NCI-H345 treated with DMSO at 0.1 percent for 48 hours (cell line): ENCODE measurements at regions not wholly inside any gene's neighbourhood (a gene's known extent, or its start where the extent isn't known, plus 50 kb on each side); places are given as distances from the start of the nearest gene placed in this dataset.

Experiments
- DNase-seq: peaks from one replicate; lab custom pipeline; 2025; ENCODE audit not compliant: unreplicated experiment; lab: John Stamatoyannopoulos, UW

DNA sequence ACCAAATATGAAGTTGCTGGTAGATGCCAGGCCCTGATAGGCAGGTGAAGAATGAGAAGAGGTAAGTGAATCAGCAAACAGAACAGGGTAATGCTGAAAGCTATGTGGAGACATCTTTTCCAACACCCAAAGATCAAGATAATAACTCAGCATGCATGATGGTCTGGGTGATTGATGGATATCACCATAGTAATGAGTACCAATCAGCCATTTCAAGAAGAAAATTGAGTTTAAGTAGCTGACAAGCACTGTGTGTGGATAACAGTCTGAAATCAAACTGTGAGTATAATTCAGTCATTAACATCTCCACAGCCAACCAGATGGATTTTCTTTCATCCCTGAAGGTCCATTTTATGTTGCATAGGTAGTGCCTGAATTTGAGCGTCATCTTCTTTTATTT is 289.6 kb upstream of the SMIM31 start:
- DNase-seq: no peak

GRCh38 chr4:164467493-164467892 is 286.4 kb upstream of the SMIM31 start:
- no peak for DNase-seq

DNA sequence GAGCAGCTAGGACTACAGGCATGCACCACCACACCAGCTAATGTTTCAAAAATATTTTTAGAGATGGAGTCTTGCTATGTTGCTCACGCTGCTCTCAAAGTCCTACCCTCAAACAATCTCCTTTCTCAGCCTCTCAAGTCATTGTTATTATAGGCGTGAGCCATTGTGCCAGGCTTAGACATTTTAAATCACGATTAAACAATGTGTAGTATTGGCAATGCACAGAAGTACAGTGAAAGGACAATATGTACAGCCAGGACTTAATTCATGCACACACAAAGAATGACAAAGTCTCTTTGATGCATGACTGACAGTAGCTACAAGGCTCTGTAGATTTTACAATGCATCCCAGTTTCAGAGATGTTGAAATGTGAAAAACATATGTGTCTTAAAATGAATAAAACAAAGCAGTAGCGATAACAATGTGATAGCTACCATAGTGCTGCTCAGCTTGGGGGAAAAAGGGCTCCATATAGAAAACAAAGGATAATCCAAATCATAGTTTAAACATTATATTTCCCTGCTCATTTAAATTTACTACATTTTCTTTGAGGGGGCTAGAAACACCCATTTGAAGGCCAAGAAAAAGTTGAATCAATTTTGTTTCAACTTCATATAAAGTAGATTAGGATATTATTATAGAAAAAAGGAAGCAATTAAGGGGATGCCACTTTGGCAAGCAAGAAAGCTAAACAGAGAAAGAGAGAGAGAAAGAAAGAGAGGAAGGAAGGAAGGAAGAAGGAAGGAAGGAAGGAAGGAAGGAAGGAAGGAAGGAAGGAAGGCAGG is 272.4 kb upstream of the SMIM31 start:
- DNase-seq: no peak

DNA sequence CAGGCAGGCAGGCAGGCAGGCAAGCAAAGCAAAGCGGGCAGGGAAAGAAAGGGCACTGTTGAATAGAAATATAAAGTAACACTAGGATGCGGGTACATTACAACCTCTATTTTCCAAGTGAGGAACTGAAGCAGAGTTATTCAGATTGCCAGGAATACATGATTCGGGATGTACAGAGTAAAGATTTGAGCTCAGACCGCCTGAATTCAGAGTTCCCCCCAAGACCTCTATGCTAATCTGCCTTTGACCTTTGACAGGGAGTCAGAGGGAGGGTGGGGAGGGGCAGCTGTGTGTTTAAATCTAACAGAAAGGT is 271.9 kb upstream of the SMIM31 start:
- DNase-seq: no peak

- DNase-seq: no peak
Measured at GRCh38 chr4:164482758-164483157, 271.2 kb upstream of the SMIM31 start.

DNA sequence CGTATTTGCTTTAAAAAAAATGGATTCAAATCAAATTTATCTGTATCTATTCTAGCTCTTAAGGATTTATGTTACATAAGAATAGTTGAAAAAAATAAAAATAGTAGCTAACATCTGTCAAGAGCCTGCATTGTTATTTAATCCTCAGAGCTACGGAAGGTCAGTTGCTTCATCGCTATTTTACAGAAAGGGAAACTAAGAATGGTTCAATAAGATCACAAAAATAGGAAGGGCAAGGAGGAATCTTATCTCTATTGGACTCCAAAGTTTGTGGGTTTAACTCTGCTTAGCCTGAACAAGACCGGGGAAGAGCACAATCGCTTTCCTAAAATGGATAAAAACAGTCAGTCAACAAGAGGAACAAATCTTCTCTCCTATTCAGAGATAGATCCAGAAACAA is 270.2 kb upstream of the SMIM31 start:
- DNase-seq: no peak

- DNase-seq: no peak
Measured at GRCh38 chr4:164484551-164484950, 269.4 kb upstream of the SMIM31 start.

GRCh38 chr4:164485136-164485535 is 268.8 kb upstream of the SMIM31 start:
- no peak for DNase-seq

DNA sequence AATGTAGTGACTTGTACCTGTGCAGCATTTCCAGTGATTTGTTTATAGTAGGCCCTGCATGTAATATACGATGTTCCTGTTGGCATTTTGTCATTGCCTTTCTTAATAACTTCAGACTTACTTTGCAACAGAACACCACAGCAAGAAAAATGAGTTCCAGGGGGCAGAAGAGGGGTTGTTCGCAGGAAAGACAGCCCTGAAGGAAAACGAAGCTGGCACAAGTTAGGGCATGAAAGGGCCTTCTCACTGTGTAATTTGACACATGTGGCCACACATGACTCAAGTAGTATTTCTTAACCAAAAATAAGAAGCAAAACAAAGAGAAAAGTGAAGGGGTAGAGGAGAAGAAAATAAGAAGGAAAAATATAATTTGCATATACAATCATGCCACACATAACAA is 265.8 kb upstream of the SMIM31 start:
- no peak for DNase-seq

DNA sequence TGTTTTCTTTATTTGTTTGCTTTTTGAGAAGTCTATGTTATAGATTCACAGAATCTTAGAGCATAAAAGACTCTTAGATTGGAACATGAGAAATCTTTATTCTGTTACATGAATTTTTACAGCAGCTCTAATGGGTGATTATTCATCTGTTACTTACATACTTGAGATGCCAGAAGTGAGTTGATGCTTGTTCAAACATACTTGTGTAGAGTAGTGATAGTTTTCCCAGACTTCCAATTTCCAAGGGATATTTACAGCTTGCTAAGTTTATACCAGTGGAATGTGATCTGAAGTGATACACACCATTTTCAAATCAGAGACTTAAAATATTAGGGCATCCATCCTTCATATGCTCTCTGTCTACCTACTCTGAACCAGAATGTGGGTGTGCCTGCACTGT is 252.9 kb upstream of the SMIM31 start:
- no peak for DNase-seq

GRCh38 chr4:164503874-164504273 is 250.1 kb upstream of the SMIM31 start:
- no peak for DNase-seq

GRCh38 chr4:164508097-164508496 is 245.8 kb upstream of the SMIM31 start:
- DNase-seq: no peak

DNA sequence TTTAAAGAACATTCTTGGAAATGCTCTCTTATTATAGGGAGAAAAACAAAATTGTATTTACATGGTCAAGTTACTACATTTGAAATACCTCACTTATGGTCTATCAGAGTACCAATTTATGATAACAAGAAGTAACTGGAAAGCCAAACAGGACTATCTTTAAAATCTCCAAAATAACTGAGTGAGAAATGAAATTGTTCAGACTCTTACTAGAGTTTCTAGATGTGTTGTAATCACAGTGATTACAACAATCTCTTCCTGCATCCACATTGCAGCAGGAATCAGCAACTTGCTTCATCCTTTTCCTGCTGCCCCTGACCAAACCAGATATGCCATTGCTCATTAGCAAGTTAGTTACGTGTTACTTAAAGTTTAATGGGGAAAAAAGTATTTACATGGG is 245.2 kb upstream of the SMIM31 start:
- DNase-seq: no peak

- no peak for DNase-seq
Measured at GRCh38 chr4:164509951-164510350, 244.0 kb upstream of the SMIM31 start.

- no peak for DNase-seq
Measured at GRCh38 chr4:164512124-164512523, 241.8 kb upstream of the SMIM31 start.

DNA sequence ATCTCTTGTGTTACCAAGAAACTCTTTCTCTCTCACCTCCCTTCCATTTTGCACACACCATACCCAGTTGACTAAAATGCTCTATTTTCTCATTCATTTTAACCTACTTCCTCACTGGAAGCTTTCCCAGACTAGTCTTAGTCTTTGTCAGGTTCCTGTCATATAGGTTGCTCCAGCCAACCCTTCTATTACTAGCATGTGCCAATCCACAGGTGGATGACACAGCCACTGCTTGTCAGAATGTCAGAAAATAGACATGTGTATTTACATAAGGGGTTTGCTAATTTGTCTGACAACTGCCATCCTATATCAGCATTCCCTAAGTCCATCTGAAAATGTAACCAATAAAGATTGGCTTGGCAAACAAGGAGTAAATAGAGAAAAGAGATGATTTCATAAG is 239.2 kb upstream of the SMIM31 start:
- DNase-seq: no peak

DNA sequence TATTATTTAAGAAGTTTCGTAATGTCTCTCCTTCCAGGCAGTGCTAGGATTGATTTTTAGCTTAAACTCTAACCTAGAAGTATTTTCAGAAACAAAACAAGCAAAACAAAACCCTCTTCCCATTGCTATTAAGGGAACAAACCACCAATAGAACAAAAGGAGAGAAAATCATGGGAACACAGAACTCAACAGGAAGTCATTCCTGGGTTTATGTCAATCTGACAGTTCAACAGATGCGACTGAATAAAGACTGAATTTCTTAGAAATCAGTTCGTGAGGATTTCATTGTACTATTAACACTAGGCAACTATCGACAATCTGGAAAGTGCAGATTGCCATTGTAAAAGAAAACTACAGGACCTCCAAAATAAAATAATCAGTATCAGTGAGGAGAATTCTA is 229.1 kb upstream of the SMIM31 start:
- DNase-seq: no peak

DNA sequence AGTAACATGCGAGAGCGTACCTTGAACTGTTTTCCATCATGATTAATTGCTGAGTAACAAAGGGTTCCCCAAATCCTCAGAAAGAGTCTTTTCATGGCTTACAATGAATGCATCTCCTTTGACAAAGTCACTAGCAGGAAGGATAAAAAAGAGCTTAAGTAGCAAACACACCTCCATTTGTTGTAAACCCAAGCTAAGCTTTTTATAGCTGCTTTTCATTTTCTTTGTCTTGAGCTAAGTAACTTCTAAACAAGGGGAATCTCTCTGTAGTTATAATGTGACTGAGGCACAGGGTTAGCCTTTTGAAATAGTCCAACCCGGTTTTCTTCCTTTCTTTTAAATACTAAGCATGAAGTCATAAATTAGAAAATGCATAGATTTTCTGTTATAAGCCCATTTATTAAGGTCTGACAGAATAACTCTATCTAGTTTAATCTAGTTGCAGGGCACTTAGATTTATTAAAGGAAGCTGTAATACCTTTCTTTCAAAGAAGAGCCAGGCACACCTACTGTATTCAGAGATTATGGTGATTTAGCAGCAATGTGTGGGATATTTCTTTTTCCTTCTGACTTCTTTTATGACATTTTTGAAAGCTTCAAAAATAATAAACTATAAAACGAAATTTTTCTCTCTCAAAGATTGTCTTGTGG is 226.9 kb upstream of the SMIM31 start:
- no peak for DNase-seq

- DNase-seq: no peak
Measured at GRCh38 chr4:164529058-164529457, 224.9 kb upstream of the SMIM31 start.

DNA sequence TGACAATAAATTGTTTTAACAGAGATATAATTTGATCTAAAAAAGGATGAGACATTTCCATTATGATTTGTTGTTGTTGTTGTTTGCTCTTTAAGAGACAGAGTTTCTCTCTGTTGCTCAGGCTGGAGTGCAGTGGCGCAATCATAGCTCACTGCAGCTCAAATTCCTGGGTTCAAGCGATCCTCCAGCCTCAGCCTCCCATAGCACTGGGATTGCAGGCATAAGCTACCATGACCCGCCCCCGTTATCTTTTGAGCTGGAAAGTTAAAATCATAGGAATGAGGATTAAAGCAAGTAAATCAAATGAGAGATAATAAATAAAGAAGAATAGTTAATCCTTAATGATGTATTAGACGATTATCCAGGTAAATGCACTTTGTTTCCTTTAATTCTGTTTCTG is 224.4 kb upstream of the SMIM31 start:
- no peak for DNase-seq

DNA sequence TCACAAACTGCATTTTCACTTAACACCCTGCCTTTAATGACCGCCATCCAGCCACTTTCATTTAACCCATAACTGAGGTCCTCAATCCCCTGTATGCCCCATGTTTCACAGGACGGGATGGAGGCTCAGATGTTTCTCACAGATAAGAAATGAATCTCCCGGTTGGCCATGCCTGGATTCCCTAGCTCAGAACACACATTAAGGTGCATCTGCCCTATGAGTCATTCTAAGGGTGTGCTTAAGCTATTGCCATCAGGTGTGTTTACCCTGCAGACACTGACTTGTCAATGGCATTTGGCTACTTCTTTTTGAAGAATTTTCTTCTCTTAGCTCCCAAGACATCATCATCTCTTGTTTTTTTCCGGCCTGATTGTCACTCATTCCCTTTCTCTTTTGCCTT is 222.6 kb upstream of the SMIM31 start:
- no peak for DNase-seq

GRCh38 chr4:164536814-164537213 is 217.1 kb upstream of the SMIM31 start:
- no peak for DNase-seq

- DNase-seq: no peak
Measured at GRCh38 chr4:164538097-164538496, 215.8 kb upstream of the SMIM31 start.
